ENCODE measurements at regions not wholly inside any gene's neighbourhood (a gene's known extent, or its start where the extent isn't known, plus 50 kb on each side); places are given as distances from the start of the nearest gene placed in this dataset.

GRCh38 chr3:177599326-177599725, 402.0 kb upstream of the TBL1XR1 start:
- DNase-seq, result no peak

- DNase-seq, result no peak
Observed at GRCh38 chr3:177599837-177600236, 402.6 kb upstream of the TBL1XR1 start.

- no peak for DNase-seq
Observed at GRCh38 chr3:177600411-177600810, 403.1 kb upstream of the TBL1XR1 start.

- DNase-seq, result no peak
Observed at GRCh38 chr3:177601152-177601551, 403.9 kb upstream of the TBL1XR1 start.

GRCh38 chr3:177602601-177603147, 405.4 kb upstream of the TBL1XR1 start:
- DNase-seq, result no peak

GRCh38 chr3:177603148-177603603, 405.9 kb upstream of the TBL1XR1 start:
- no peak for DNase-seq

- no peak for DNase-seq
Observed at GRCh38 chr3:177604181-177604580, 406.9 kb upstream of the TBL1XR1 start.

- DNase-seq, result no peak
Observed at GRCh38 chr3:177606891-177607290, 409.6 kb upstream of the TBL1XR1 start.

- no peak for DNase-seq
Observed at GRCh38 chr3:177607589-177607988, 410.3 kb upstream of the TBL1XR1 start.

GRCh38 chr3:177608443-177608842, 411.2 kb upstream of the TBL1XR1 start:
- DNase-seq, result no peak

GRCh38 chr3:177609613-177610012, 412.3 kb upstream of the TBL1XR1 start:
- DNase-seq, result no peak

GRCh38 chr3:177610262-177610661, 413.0 kb upstream of the TBL1XR1 start:
- DNase-seq, result no peak

- DNase-seq, result peak; percentile 38
Observed at GRCh38 chr3:177610686-177611633, 413.7 kb upstream of the TBL1XR1 start.

- DNase-seq, result peak; percentile 55
Observed at GRCh38 chr3:177611752-177612334, 414.6 kb upstream of the TBL1XR1 start.

- no peak for DNase-seq
Observed at GRCh38 chr3:177613901-177614300, 416.6 kb upstream of the TBL1XR1 start.

- peak; percentile 65 for DNase-seq
Observed at GRCh38 chr3:177615015-177615414, 417.7 kb upstream of the TBL1XR1 start.

GRCh38 chr3:177618873-177619733, 421.8 kb upstream of the TBL1XR1 start:
- no peak for DNase-seq

- DNase-seq, result no peak
Observed at GRCh38 chr3:177620073-177620472, 422.8 kb upstream of the TBL1XR1 start.

GRCh38 chr3:177622520-177622919, 425.2 kb upstream of the TBL1XR1 start:
- DNase-seq, result no peak

GRCh38 chr3:177622982-177623617, 425.8 kb upstream of the TBL1XR1 start:
- no peak for DNase-seq
